Duodenal mucosa (tissue), 2 donors: ENCODE measurements at regions not wholly inside any gene's neighbourhood (a gene's known extent, or its start where the extent isn't known, plus 50 kb on each side); places are given as distances from the start of the nearest gene placed in this dataset.

Experiments used
- H3K27ac ChIP-seq: one replicate; pipeline ENCODE4 v1.7.0; 2013; ENCODE audit warnings: low read depth, low read length
- H3K27me3 ChIP-seq, 2 donors: one replicate each; pipeline ENCODE4 v1.7.0; 2013; ENCODE audit warnings: low read length in 2 of 2, control low read depth in 1 of 2; ENCODE audit not compliant: insufficient read depth in 2 of 2, control insufficient read depth in 1 of 2
- H3K36me3 ChIP-seq, 2 donors: one replicate each; pipeline ENCODE4 v1.7.0; 2013; ENCODE audit warnings: low read length in 2 of 2, control low read depth in 1 of 2; ENCODE audit not compliant: insufficient read depth in 2 of 2, control insufficient read depth in 1 of 2
- H3K4me1 ChIP-seq, 2 donors: one replicate each; pipeline ENCODE4 v1.7.0; 2013; ENCODE audit warnings: low read length in 2 of 2, control low read depth in 1 of 2; ENCODE audit not compliant: insufficient read depth in 2 of 2, control insufficient read depth in 1 of 2
- H3K4me3 ChIP-seq, 2 donors: one replicate each; pipeline ENCODE4 v1.7.0; 2013; ENCODE audit warnings: low read length in 2 of 2, low read depth in 1 of 2
- H3K9ac ChIP-seq, 2 donors: one replicate each; pipeline ENCODE4 v1.7.0; 2013; ENCODE audit warnings: low read length in 2 of 2, low read depth in 1 of 2
- H3K9me3 ChIP-seq, 2 donors: one replicate each; pipeline ENCODE4 v1.7.0; 2013; ENCODE audit warnings: low read length in 2 of 2, control low read depth in 1 of 2; ENCODE audit not compliant: control insufficient read depth in 1 of 2

GRCh38 chr11:134655189-134655989 is 243.3 kb upstream of the B3GAT1 start:
- Histone ChIP-seq H3K4me3 (no peak overlapping the region), H3K27ac (no peak overlapping the region), H3K4me1 (no peaks in the 10 kb centered on the region), H3K9me3 (no peaks in the 10 kb centered on the region), H3K9ac (no peak overlapping the region), H3K36me3 (no peaks in the 10 kb centered on the region), H3K27me3 (peaks cover 0 to 10% of the 10 kb centered on the region in 2 donors)

- no peak overlapping the region for H3K9ac ChIP-seq
- H3K27ac ChIP-seq, result no peak overlapping the region
- H3K4me1 ChIP-seq, result no peaks in the 10 kb centered on the region
These were observed 242.3 kb upstream of the B3GAT1 start for GRCh38 chr11:134654161-134654915.

GRCh38 chr11:134652586-134653255 is 240.7 kb upstream of the B3GAT1 start:
- no peak overlapping the region for H3K9ac ChIP-seq
- no peak overlapping the region for H3K4me3 ChIP-seq

More at GRCh38 chr11:134654161-134654915, 242.3 kb upstream of the B3GAT1 start:
- H3K4me3 ChIP-seq, result no peak overlapping the region
- no peaks in the 10 kb centered on the region for H3K36me3 ChIP-seq
- H3K27me3 ChIP-seq, result peaks cover 0 to 10% of the 10 kb centered on the region in 2 donors
- no peaks in the 10 kb centered on the region for H3K9me3 ChIP-seq

GRCh38 chr11:134647066-134647743 is 235.2 kb upstream of the B3GAT1 start:
- Histone ChIP-seq H3K4me3 (no peak overlapping the region), H3K4me1 (no peaks in the 10 kb centered on the region), H3K36me3 (no peaks in the 10 kb centered on the region), H3K27ac (no peak overlapping the region), H3K9ac (no peak overlapping the region), H3K27me3 (no peaks in the 10 kb centered on the region), H3K9me3 (no peaks in the 10 kb centered on the region)

More at GRCh38 chr11:134652586-134653255, 240.7 kb upstream of the B3GAT1 start:
- H3K9me3 ChIP-seq, result no peaks in the 10 kb centered on the region
- H3K27me3 ChIP-seq, result peaks cover 0 to 10% of the 10 kb centered on the region in 2 donors
- no peak overlapping the region for H3K27ac ChIP-seq
- H3K4me1 ChIP-seq, result no peaks in the 10 kb centered on the region
- H3K36me3 ChIP-seq, result no peaks in the 10 kb centered on the region

GRCh38 chr11:134646561-134646960 is 234.5 kb upstream of the B3GAT1 start:
- H3K9ac ChIP-seq, result no peak overlapping the region

GRCh38 chr11:134645576-134645975 is 233.5 kb upstream of the B3GAT1 start:
- Histone ChIP-seq H3K36me3 (no peaks in the 10 kb centered on the region), H3K9me3 (no peaks in the 10 kb centered on the region), H3K4me1 (peaks cover 0 to 7% of the 10 kb centered on the region in 2 donors), H3K4me3 (no peak overlapping the region), H3K27ac (no peak overlapping the region), H3K9ac (no peak overlapping the region), H3K27me3 (no peaks in the 10 kb centered on the region)

More at GRCh38 chr11:134646561-134646960, 234.5 kb upstream of the B3GAT1 start:
- no peaks in the 10 kb centered on the region for H3K27me3 ChIP-seq
- H3K27ac ChIP-seq, result no peak overlapping the region
- no peaks in the 10 kb centered on the region for H3K36me3 ChIP-seq
- peaks cover 0 to 5% of the 10 kb centered on the region in 2 donors for H3K4me1 ChIP-seq
- no peaks in the 10 kb centered on the region for H3K9me3 ChIP-seq
- H3K4me3 ChIP-seq, result no peak overlapping the region

- peaks cover 5 to 13% of the 10 kb centered on the region in 2 donors for H3K4me1 ChIP-seq
- no peaks in the 10 kb centered on the region for H3K27me3 ChIP-seq
These were observed 232.7 kb upstream of the B3GAT1 start for GRCh38 chr11:134644476-134645456.

GRCh38 chr11:134643115-134644012 is 231.3 kb upstream of the B3GAT1 start:
- Histone ChIP-seq H3K9me3 (no peaks in the 10 kb centered on the region), H3K27ac (no peak overlapping the region), H3K27me3 (no peaks in the 10 kb centered on the region), H3K4me1 (peaks cover 5 to 17% of the 10 kb centered on the region in 2 donors), H3K9ac (no peak overlapping the region), H3K4me3 (no peak overlapping the region), H3K36me3 (no peaks in the 10 kb centered on the region)

More at GRCh38 chr11:134644476-134645456, 232.7 kb upstream of the B3GAT1 start:
- H3K9ac ChIP-seq, result no peak overlapping the region
- no peaks in the 10 kb centered on the region for H3K9me3 ChIP-seq
- H3K27ac ChIP-seq, result no peak overlapping the region
- no peak overlapping the region for H3K4me3 ChIP-seq
- no peaks in the 10 kb centered on the region for H3K36me3 ChIP-seq
